ENCODE measurements at regions not wholly inside any gene's neighbourhood (a gene's known extent, or its start where the extent isn't known, plus 50 kb on each side); places are given as distances from the start of the nearest gene placed in this dataset.

GRCh38 chr1:194171596-194171995, 985.2 kb upstream of the B3GALT2 start:
- TF ChIP-seq, protein P1, sequence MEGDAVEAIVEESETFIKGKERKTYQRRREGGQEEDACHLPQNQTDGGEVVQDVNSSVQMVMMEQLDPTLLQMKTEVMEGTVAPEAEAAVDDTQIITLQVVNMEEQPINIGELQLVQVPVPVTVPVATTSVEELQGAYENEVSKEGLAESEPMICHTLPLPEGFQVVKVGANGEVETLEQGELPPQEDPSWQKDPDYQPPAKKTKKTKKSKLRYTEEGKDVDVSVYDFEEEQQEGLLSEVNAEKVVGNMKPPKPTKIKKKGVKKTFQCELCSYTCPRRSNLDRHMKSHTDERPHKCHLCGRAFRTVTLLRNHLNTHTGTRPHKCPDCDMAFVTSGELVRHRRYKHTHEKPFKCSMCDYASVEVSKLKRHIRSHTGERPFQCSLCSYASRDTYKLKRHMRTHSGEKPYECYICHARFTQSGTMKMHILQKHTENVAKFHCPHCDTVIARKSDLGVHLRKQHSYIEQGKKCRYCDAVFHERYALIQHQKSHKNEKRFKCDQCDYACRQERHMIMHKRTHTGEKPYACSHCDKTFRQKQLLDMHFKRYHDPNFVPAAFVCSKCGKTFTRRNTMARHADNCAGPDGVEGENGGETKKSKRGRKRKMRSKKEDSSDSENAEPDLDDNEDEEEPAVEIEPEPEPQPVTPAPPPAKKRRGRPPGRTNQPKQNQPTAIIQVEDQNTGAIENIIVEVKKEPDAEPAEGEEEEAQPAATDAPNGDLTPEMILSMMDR (IDR thresholded peaks at IDR 0.05): no peak
- TF ChIP-seq POLR2A (IDR thresholded peaks at IDR 0.05): no peak

Measured in heart left ventricle (tissue), 13 donors.